HG03039 (cell line): ENCODE measurements at regions not wholly inside any gene's neighbourhood (a gene's known extent, or its start where the extent isn't known, plus 50 kb on each side); places are given as distances from the start of the nearest gene placed in this dataset.
"Not testable (repeated sequence)": the region's sequence is repeated elsewhere in the genome, so short reads cannot be mapped to it uniquely, and the experiment has no call there.

Source experiments
- ATAC-seq: cut with Tn5 transposase; IDR thresholded peaks from one replicate; pipeline ENCODE4 v1.9.1; 2021; ENCODE audit warnings: mild to moderate bottlenecking, moderate library complexity; ENCODE audit not compliant: unreplicated experiment

- ATAC-seq, result no peak
Measured at GRCh38 chr16:48011466-48011865, 144.3 kb downstream of the ABCC12 start.

DNA sequence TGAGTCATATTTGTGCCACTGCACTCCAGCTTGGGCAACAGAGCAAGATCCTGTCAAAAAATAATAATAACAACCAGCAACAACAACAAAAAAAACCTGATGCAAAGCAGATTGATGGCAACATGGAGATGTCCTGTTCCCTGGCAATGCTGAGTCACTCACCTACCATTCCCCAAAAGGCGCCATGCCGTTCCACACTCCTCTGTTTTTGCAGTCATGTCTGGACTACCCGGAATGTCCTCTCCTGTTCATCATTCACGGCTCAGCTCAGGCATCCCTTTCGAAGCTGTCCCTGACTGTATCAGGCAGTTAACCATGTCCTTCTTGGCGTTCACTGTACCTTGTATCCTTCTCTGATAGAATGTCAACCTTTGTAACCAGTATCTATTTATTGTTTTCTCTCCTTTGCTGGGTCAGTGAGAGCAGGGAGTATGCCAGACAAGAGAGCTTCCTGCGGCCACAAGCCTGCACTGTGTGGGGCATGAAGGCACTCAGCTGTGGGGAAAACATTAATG, 147.7 kb downstream of the ABCC12 start:
- ATAC-seq, result no peak

DNA sequence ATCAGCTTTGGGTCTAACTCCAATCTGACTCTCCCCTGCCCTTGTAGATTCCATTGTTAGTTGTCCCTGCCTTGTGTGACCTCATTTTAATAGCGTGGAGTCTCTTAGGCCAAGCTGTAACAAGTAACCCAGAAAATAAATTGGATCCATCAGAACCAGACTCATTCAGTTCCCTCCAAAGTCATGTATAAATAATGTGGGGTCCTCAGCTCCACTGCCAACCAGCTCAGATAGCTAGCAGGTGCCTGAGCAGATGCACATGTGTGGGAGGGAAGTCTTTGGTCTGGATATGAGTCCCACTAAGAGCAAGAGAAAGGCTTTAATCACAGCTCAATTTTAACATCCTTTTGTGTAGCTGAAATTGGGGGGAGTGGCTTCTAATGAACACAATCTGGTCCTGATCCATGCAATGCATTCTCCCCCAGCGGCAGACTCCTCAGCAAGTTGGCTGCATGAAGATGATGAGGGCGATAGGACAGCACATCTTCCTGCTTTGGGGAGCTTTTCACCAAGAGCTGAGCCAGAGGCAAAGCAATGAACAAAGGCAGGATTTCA, 151.6 kb downstream of the ABCC12 start:
- ATAC-seq, result no peak

- no peak for ATAC-seq
Measured at GRCh38 chr16:48003206-48003907, 152.4 kb downstream of the ABCC12 start.

GRCh38 chr16:48001324-48001895, 154.4 kb downstream of the ABCC12 start:
- no peak for ATAC-seq

GRCh38 chr16:48000622-48001021, 155.2 kb downstream of the ABCC12 start:
- ATAC-seq, result no peak

DNA sequence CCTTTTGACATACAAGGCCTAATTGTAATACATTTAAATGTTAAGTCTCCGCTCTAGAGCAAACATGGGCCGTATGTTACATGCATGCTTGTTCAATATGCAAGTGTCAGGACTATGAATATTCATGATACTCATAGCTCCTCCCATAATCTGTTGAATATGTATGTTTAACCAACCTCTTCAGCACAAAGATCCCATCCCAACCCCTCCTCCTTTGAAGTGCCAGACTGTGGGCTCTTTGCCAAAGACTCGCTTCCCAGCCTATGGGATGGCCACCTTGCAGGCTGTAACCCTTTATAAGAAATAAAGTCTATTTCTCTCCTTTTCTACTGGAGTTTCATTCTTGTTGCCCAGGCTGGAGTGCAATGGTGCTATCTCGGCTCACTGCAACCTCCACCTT, 156.2 kb downstream of the ABCC12 start:
- no peak for ATAC-seq

DNA sequence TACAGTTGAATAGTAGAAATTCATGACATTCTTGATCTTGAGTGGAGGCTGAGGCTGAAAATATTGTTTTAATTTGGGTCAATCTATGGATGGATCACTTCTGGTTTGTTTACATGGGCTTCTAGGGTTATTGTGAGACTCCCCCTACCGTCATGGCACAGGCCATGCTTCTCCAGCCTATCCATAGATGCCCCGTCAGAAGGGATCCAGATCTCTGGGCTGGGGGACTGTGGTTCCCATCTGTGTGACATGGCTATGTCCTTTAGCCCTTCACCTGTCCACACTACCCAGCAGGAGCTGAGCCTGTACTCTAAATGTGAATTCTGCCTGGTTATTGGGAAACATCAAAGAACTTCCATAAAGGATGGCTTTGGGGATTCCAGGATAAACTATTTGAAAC, 160.4 kb downstream of the ABCC12 start:
- no peak for ATAC-seq

DNA sequence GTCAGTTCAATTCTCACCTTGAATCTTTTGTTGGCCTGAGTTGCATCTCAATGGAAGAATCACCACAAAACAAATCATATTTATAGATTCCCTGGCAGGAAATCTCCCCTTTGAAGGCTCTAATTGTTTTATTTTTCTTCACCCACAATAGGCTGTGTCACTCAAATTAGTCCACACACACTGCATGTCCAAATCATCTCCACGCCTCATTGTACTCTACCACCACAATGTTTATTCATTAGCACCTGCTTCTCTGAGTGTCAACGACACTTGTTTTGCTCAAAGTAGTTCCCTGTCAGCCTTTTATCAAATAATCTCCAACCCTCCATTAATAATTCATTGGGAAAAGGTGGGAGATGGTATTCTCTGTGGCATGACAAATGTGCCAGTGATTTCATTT, 164.3 kb downstream of the ABCC12 start:
- no peak for ATAC-seq

DNA sequence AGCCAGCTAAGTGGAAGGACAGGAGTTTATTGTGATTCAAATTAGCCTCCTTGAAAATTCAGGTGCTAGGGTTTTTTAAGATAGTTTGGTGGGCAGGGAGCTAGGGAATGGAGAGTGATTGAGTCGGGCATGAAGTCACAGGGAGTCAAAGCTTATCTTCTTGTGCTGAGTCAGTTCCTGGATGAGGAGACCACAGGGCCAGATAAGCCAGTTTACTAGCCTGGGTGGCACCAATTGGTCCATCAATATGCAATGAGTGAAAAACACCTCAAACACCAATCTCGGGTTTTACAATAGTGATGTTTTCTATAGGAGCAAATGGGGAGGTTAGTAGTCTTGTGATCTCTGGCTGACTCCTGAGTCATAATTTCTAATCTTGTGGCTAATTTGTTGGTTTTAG, 165.1 kb downstream of the ABCC12 start:
- no peak for ATAC-seq

GRCh38 chr16:47987136-47987535, 168.7 kb downstream of the ABCC12 start:
- ATAC-seq, result no peak

GRCh38 chr16:47986031-47986430, 169.8 kb downstream of the ABCC12 start:
- no peak for ATAC-seq

- no peak for ATAC-seq
Measured at GRCh38 chr16:47984669-47985068, 171.1 kb downstream of the ABCC12 start.

- no peak for ATAC-seq
Measured at GRCh38 chr16:47983999-47984580, 171.7 kb downstream of the ABCC12 start.

GRCh38 chr16:47980212-47980611, 175.6 kb downstream of the ABCC12 start:
- ATAC-seq, result no peak

DNA sequence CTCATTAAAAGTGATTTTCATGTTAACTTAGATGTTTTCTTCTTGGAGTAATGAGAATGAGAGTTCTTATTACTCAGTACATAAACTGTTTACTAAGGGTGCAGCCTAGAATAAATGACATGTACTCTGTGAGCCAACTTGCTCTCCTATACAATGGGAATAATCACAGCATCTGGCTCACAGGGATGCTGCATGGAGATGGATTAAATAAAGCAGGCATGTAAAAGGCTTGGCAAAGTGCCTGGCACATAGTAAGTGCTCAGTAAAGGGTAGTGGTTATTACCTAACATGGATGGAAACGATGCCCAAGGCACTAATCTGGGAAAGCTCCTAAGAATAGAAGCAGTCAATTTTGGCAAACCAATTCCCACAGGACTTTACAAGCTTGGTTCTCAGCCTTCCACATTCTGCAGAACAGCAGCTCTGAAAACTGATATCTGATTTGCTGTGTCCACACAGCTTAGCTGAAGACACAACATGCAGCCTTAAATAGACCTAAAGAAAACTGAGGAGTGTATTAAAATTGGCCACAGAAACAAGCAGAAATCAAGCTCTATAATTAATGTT, 176.1 kb downstream of the ABCC12 start:
- ATAC-seq, result no peak

GRCh38 chr16:47979164-47979520, 176.7 kb downstream of the ABCC12 start:
- ATAC-seq, result no peak

- no peak for ATAC-seq
Measured at GRCh38 chr16:47978491-47979163, 177.2 kb downstream of the ABCC12 start.

DNA sequence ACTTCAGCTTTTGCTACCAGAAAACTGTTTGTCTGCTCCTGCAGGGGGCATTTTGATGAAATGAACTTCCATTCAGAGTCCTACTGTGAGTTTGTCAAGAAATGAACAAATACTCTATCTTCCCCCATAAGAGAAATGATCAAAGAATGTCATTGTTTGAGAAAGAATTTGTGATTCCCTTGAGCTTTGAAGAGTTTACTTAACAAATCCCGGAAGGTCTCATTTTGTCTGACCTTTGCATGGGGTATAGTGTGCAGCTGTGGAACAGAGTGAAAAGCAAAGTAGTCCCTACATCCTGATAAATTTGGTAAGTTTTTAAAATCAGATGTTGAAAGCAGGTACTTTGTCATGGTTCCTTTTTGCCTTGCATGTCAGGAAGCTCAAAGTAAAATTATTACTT, 178.0 kb downstream of the ABCC12 start:
- ATAC-seq, result no peak

DNA sequence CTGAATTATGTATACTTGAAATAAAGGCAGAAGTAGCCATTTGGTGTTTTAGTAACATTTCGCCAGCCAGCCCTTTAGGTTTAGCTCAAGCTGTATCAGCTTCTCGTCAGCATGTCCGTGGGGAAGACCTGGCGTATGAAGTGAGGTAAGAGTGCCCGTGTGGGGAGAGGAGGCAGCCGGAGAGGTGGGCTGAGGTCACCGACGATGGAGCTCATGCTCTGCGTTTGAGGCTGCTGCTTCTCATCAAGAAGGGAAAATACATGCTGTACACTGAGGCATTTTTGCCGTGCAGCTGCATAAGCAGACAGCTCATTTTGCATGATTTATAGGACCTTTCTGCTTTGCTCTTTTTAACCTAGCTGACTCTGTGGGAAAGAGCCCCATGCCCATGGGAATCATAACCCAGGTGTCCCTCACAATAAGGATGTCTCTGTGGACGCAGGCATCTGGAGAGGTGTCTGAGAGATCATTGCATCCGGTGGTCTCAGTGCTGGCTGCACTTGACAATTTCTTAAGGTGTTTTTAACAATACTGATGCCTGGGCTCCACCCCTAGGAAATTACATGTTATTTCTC, 179.1 kb downstream of the ABCC12 start:
- ATAC-seq, result no peak

GRCh38 chr16:47974971-47975370, 180.8 kb downstream of the ABCC12 start:
- not testable (repeated sequence) for ATAC-seq
